Upper lobe of right lung (tissue), 1 donor: ENCODE measurements at regions not wholly inside any gene's neighbourhood (a gene's known extent, or its start where the extent isn't known, plus 50 kb on each side); places are given as distances from the start of the nearest gene placed in this dataset.

Experiments
- ATAC-seq: fragments of 200-7000 bp; cut with Tn5 transposase; one replicate; pipeline ENCODE4 v1.9.1; 2020; ENCODE audit warnings: mild to moderate bottlenecking, moderate library complexity
- DNase-seq: peaks from one replicate; pipeline ENCODE4 v3.0.0-alpha.2; 2020
- H3K27ac ChIP-seq: fragments of 200-600 bp; one replicate; pipeline ENCODE4 v1.8.0; 2022
- H3K27me3 ChIP-seq: fragments of 200-600 bp; one replicate; pipeline ENCODE4 v1.8.0; 2022; ENCODE audit warnings: mild to moderate bottlenecking
- H3K36me3 ChIP-seq: fragments of 200-600 bp; one replicate; pipeline ENCODE4 v1.8.0; 2022
- H3K4me1 ChIP-seq: fragments of 200-600 bp; one replicate; pipeline ENCODE4 v1.8.0; 2022
- H3K4me3 ChIP-seq: fragments of 200-600 bp; one replicate; pipeline ENCODE4 v1.8.0; 2022; ENCODE audit warnings: mild to moderate bottlenecking
- H3K9me3 ChIP-seq: fragments of 200-600 bp; one replicate; pipeline ENCODE4 v1.8.0; 2022
- intact Hi-C: fragments of 100-400 bp; cut with DNase I; formaldehyde crosslinking; loops from one replicate; pipeline ENCODE4 v1.11.0; 2022
- TF ChIP-seq, protein P1 (sequence below): fragments of 200-600 bp; IDR thresholded peaks from one replicate; pipeline ENCODE4 v1.8.0; 2022; ENCODE audit warnings: antibody characterized with exemption
- donor health status: DM: no; HTN: yes; CAD: no; lungs with severe emphysema.

DNA sequence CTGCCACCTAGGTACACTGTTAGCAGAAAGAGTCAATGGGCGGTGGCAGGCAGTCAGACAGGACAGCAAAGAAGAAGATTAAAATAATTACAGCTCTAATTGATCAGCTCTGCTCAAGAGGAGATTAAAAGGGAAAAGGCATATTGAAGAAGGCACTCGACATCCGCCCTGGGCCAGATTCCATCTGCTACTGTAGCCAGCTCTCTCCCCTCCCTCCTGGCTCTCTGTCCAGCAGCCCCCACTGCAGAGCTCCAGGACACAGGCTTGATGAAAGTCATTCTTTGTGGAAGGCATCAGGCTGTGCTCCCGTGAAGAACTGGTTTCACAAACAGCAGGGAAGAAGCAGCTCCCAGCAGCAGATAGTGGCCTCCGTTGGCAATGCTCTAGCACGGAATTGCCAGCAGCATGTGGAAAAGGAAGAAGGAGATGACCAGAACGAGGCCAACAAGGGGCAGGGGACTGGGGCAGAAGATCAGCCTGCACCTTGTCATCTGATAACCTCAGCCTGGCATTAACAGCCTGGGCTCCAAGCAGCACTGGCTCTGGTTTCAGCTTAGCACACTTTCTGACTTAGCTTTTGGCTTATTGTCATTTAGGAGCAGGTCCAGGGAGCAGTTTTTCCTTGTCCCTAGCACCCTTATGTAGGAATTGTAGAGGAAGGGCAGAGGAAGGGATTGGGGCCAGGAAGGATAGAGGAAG, 465.9 kb downstream of the KIF16B start:
- H3K36me3 ChIP-seq = no peaks in the 10 kb centered on the region
- TF ChIP-seq, protein P1, sequence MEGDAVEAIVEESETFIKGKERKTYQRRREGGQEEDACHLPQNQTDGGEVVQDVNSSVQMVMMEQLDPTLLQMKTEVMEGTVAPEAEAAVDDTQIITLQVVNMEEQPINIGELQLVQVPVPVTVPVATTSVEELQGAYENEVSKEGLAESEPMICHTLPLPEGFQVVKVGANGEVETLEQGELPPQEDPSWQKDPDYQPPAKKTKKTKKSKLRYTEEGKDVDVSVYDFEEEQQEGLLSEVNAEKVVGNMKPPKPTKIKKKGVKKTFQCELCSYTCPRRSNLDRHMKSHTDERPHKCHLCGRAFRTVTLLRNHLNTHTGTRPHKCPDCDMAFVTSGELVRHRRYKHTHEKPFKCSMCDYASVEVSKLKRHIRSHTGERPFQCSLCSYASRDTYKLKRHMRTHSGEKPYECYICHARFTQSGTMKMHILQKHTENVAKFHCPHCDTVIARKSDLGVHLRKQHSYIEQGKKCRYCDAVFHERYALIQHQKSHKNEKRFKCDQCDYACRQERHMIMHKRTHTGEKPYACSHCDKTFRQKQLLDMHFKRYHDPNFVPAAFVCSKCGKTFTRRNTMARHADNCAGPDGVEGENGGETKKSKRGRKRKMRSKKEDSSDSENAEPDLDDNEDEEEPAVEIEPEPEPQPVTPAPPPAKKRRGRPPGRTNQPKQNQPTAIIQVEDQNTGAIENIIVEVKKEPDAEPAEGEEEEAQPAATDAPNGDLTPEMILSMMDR = no peak
- DNase-seq (no peak), ATAC-seq (no peak)
- H3K27me3 ChIP-seq = no peaks in the 10 kb centered on the region
- H3K9me3 ChIP-seq = no peaks in the 10 kb centered on the region
- H3K4me1 ChIP-seq = no peaks in the 10 kb centered on the region
- H3K4me3 ChIP-seq = no peak overlapping the region
- no peak overlapping the region for H3K27ac ChIP-seq
- intact Hi-C loops = no loop called here

DNA sequence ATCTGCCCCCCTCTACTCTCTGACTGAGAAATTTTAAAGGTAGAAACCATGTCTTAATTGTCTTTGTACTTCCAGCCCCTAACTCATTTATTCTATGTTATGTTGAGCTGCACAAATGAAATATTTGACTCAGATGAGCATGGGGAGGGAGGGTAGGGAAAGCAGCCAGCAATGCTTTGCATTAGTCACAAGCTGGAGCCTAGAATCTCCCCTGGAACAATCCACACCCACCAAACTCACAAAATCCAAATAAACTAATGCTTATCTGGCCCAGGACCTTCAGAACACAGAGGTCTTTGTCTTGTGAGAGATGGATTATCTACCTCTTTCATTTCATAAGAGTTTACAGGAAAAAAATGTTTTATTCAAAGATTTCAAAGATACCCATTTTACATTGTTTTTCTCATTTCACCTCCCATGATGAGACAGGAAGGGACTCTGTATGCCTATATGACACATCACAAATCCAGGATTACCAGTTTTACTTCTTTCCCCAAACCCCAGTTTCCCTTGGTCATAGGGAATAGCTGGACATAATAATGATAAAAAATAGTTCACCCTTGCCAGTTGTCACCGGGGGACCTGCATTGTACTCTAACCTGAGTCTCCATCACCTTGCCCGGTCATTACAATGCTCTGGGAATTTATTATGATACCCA, 466.9 kb downstream of the KIF16B start:
- intact Hi-C loops = no loop called here
- H3K36me3 ChIP-seq = no peaks in the 10 kb centered on the region

GRCh38 chr20:16104783-16105182, 468.5 kb downstream of the KIF16B start:
- no peaks in the 10 kb centered on the region for H3K4me1 ChIP-seq
- H3K27ac ChIP-seq = no peak overlapping the region
- TF ChIP-seq, protein P1 = no peak
- no peak for DNase-seq
- no peaks in the 10 kb centered on the region for H3K36me3 ChIP-seq
- no peak for ATAC-seq
- no peaks in the 10 kb centered on the region for H3K9me3 ChIP-seq
- no peaks in the 10 kb centered on the region for H3K27me3 ChIP-seq
- intact Hi-C loops = no loop called here
- no peak overlapping the region for H3K4me3 ChIP-seq

More for the DNA sequence above, 466.9 kb downstream of the KIF16B start:
- TF ChIP-seq, protein P1 = no peak
- ATAC-seq (no peak), DNase-seq (no peak)
- no peaks in the 10 kb centered on the region for H3K9me3 ChIP-seq
- no peak overlapping the region for H3K27ac ChIP-seq
- no peaks in the 10 kb centered on the region for H3K4me1 ChIP-seq
- no peak overlapping the region for H3K4me3 ChIP-seq
- no peaks in the 10 kb centered on the region for H3K27me3 ChIP-seq
